ENCODE measurements at regions not wholly inside any gene's neighbourhood (a gene's known extent, or its start where the extent isn't known, plus 50 kb on each side); places are given as distances from the start of the nearest gene placed in this dataset.
A peak's percentile ranks its signal among the peaks of the same experiment; 100 is the strongest.

DNA sequence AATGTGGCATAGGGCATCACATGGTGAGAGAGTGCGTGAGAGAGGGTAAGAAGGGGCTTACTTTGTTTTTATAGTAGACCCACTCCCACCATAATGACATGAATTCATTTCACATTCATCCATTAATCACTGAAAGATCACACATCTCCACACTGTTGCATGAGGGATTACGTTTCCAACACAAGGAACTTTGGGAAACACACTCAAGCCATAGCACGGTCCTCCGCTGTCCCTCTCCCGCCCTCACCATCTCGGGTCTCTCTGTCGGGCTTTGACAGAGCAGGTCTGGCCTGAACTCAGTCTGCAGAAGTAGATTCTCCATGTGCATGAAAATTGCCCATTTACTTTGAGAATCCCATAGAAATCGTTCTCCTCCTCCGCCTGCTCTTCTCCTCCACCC, 312.2 kb downstream of the MATN1 start:
- H3K36me3 Mint-ChIP-seq (ENCODE audit: low read depth): no peaks in the 10 kb centered on the region
- H3K27me3 Mint-ChIP-seq (ENCODE audit: insufficient read depth): peaks cover 13% of the 10 kb centered on the region

DNA sequence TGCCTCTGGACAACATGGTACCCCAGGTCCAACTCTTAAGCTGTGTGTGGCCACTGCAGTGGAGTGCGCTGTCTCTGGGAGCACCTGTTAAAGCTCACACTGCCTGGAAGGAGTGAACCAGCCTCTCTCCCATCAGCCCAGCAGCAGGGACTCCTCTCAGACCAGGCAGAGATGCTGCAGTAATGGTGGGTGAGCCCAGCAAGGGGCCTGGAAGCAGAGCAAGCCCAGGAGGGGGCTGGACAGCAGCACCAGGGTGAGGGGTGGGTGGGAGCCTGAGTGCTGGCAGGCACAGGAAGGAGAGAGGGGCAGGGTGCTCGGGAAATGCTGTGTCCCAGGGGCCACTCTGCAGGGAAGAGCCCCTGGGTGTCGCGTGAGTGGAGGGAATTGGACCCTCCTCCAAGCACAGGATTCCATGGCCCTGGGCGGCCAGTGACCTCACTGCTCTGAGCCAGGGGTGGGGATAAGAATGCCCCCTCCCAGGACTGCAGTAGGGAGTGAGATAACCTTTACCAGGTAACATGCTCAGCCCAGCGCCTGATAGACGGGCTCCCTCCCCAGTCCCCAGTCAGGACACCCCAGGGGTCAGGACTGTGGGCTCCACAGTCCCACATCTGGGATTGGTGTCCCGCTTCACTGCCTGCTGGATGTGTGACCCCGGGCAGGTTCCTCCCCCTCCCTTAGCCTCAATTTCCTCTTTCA, 313.1 kb downstream of the MATN1 start:
- no peak overlapping the region for H3K4me3 Mint-ChIP-seq
- no peaks in the 10 kb centered on the region for H3K36me3 Mint-ChIP-seq (ENCODE audit: low read depth)
- TF ChIP-seq, protein P1, sequence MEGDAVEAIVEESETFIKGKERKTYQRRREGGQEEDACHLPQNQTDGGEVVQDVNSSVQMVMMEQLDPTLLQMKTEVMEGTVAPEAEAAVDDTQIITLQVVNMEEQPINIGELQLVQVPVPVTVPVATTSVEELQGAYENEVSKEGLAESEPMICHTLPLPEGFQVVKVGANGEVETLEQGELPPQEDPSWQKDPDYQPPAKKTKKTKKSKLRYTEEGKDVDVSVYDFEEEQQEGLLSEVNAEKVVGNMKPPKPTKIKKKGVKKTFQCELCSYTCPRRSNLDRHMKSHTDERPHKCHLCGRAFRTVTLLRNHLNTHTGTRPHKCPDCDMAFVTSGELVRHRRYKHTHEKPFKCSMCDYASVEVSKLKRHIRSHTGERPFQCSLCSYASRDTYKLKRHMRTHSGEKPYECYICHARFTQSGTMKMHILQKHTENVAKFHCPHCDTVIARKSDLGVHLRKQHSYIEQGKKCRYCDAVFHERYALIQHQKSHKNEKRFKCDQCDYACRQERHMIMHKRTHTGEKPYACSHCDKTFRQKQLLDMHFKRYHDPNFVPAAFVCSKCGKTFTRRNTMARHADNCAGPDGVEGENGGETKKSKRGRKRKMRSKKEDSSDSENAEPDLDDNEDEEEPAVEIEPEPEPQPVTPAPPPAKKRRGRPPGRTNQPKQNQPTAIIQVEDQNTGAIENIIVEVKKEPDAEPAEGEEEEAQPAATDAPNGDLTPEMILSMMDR (IDR thresholded peaks at IDR 0.05): no peak
- no peaks in the 10 kb centered on the region for H3K9me3 Mint-ChIP-seq
- DNase-seq: no peak
- peaks cover 17% of the 10 kb centered on the region for H3K4me1 Mint-ChIP-seq (ENCODE audit: low read depth)
- H3K27ac Mint-ChIP-seq: no peak overlapping the region
- peaks cover 17% of the 10 kb centered on the region for H3K27me3 Mint-ChIP-seq (ENCODE audit: insufficient read depth)

More for the DNA sequence above, 312.2 kb downstream of the MATN1 start:
- no peak for DNase-seq
- Mint-ChIP-seq H3K9me3 (no peaks in the 10 kb centered on the region), H3K4me3 (no peak overlapping the region), H3K4me1 (ENCODE audit: low read depth) (peaks cover 17% of the 10 kb centered on the region), H3K27ac (no peak overlapping the region)
- TF ChIP-seq, protein P1 (IDR thresholded peaks at IDR 0.05): no peak

DNA sequence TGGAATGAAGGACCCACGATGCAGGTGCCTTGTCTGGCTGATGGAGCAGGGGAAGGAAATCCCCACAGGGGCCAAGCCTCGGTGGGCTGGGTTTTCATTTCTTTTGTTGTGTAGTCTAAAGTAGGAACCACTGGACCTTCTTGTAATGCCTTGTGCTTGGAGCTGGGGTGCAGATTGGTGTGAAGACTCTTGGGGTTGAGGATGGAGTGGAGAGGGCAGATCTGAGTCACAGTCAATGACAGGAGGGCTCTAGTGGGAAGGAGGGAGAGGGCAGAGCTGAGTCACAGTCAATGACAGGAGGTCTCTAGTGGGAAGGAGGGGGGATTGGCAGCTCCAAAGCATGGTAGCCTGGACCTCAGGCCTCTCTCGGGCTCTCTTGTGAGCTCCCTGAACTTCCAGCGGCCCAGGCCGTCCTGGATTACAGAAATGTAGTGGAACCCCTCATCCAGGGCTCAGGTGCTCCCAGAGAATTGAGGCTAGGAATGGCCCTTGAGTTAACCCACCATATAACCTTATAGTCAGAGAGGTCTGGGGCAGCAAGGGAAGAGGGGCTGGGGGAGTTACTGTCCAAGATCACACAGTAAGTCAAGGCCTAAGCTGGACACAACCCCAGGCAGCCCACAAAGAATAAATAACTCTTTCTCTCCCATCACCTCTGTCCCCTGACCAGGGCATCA, 313.8 kb downstream of the MATN1 start:
- Mint-ChIP-seq H3K27ac (no peak overlapping the region), H3K4me1 (ENCODE audit: low read depth) (peaks cover 17% of the 10 kb centered on the region), H3K27me3 (ENCODE audit: insufficient read depth) (peaks cover 24% of the 10 kb centered on the region), H3K36me3 (ENCODE audit: low read depth) (no peaks in the 10 kb centered on the region), H3K9me3 (no peaks in the 10 kb centered on the region), H3K4me3 (no peak overlapping the region)
- DNase-seq: no peak
- TF ChIP-seq, protein P1 (IDR thresholded peaks at IDR 0.05): no peak

DNA sequence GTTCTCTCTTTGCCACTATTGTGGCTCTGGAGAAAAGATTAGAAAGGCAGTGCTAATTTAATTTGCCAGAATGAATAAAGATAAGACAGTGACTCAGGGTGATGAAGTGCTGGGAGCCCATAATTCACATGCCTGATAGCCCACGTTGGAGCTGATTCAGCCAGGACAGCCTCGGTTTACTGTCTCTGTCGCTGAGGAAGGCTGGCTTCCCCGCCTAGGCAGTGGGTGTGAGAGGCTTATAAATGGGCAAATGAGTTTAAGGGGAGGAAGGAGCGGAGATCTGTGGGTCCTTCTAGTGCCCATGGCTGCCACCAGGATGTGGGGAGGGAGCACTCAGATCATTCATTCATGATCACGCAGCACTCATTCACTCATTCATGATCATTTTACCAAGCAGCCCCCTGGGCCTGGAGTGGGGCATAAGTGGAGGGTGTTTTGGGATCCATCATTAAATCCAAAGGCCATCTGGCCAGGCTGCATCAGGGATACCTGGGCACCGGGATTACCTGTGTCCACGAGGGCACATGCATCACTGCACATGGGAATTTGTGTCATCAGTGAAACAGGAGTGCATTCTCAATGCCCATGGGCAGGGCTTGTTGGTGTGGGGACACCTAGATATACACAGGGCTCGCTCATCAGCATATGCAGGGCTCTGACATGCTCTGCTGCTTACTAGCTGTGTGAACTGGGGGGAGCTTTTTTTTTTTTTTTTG, 315.4 kb downstream of the MATN1 start:
- peaks cover 25% of the 10 kb centered on the region for H3K27me3 Mint-ChIP-seq (ENCODE audit: insufficient read depth)

More for the DNA sequence above, 315.4 kb downstream of the MATN1 start:
- Mint-ChIP-seq H3K36me3 (ENCODE audit: low read depth) (no peaks in the 10 kb centered on the region), H3K27ac (no peak overlapping the region), H3K9me3 (no peaks in the 10 kb centered on the region), H3K4me3 (no peak overlapping the region), H3K4me1 (ENCODE audit: low read depth) (peaks cover 17% of the 10 kb centered on the region)
- DNase-seq: peak; percentile 10
- TF ChIP-seq, protein P1 (IDR thresholded peaks at IDR 0.05): no peak

Measured in HFFc6 (cell line).